IMR-90 (cell line): ENCODE measurements at regions not wholly inside any gene's neighbourhood (a gene's known extent, or its start where the extent isn't known, plus 50 kb on each side); places are given as distances from the start of the nearest gene placed in this dataset.

Source experiments
- ATAC-seq: fragments of 200-7000 bp; cut with Tn5 transposase; 2 replicates; pipeline ENCODE4 v1.9.1; 2020; ENCODE audit warnings: low read depth, mild to moderate bottlenecking, moderate library complexity
- BruUV-seq: library from RNA; stranded (reverse); fragments of 400-500 nt; replicated peaks from 2 replicates; lab custom pipeline; 2021; lab: Mats Ljungman, UMichigan
- CTCF ChIA-PET: fragments of 300-600 bp; formaldehyde crosslinking; extraction: SDS; loops from one replicate; lab custom pipeline; 2021; ENCODE audit warnings: antibody characterized with exemption; lab: Yijun Ruan, JAX
- POLR2A ChIA-PET: fragments of 300-600 bp; sonication (Branson Sonifier 250); formaldehyde crosslinking; loops from one replicate; lab custom pipeline; 2022; ENCODE audit warnings: antibody characterized with exemption; ENCODE audit not compliant: unreplicated experiment; lab: Charles Lee
- DNase-seq: peaks from one replicate; pipeline ENCODE4 v3.0.0; 2013
- H2AFZ ChIP-seq: replicated peaks from 2 replicates; pipeline ENCODE3; 2013; ENCODE audit warnings: low read length, mild to moderate bottlenecking; ENCODE audit not compliant: poor library complexity
- H2AK5ac ChIP-seq: 2 replicates; pipeline ENCODE4 v1.6.1; 2013; ENCODE audit warnings: low read depth, low read length, inconsistent platforms
- H2AK9ac ChIP-seq: replicated peaks from 2 replicates; pipeline ENCODE3; 2013; ENCODE audit warnings: mild to moderate bottlenecking, low read depth, low read length, moderate library complexity; ENCODE audit not compliant: poor library complexity
- H2BK120ac ChIP-seq: 2 replicates; pipeline ENCODE4 v1.6.1; 2013; ENCODE audit warnings: low read depth, low read length, inconsistent platforms
- H2BK15ac ChIP-seq: 3 replicates; pipeline ENCODE4 v1.6.1; 2013; ENCODE audit warnings: low read depth, low read length, inconsistent platforms
- H2BK20ac ChIP-seq: 2 replicates; pipeline ENCODE4 v1.6.1; 2013; ENCODE audit warnings: low read depth, mild to moderate bottlenecking, inconsistent platforms, low read length, moderate library complexity
- H2BK5ac ChIP-seq: 2 replicates; pipeline ENCODE4 v1.6.1; 2013; ENCODE audit warnings: mild to moderate bottlenecking, low read depth, low read length, inconsistent platforms; ENCODE audit not compliant: poor library complexity, severe bottlenecking
- H3K14ac ChIP-seq: replicated peaks from 2 replicates; pipeline ENCODE4 v1.6.1; 2013; ENCODE audit warnings: low read depth, low read length, inconsistent platforms
- H3K18ac ChIP-seq: 2 replicates; pipeline ENCODE4 v1.6.1; 2013; ENCODE audit warnings: low read depth, low read length, control low read depth
- H3K23ac ChIP-seq: 2 replicates; pipeline ENCODE4 v1.6.1; 2013; ENCODE audit warnings: low read depth, low read length, inconsistent platforms
- H3K27ac ChIP-seq: 2 replicates; pipeline ENCODE4 v1.5.1; 2013; ENCODE audit warnings: mild to moderate bottlenecking, control low read depth, low read length; ENCODE audit not compliant: insufficient read depth
- H3K27me3 ChIP-seq: 2 replicates; pipeline ENCODE4 v1.6.1; 2013; ENCODE audit warnings: low read length; ENCODE audit not compliant: control insufficient read depth, insufficient read depth
- H3K36me3 ChIP-seq: 2 replicates; pipeline ENCODE4 v1.6.1; 2013; ENCODE audit warnings: low read length, mixed read lengths; ENCODE audit not compliant: control insufficient read depth, insufficient read depth
- H3K4ac ChIP-seq: 2 replicates; pipeline ENCODE4 v1.6.1; 2013; ENCODE audit warnings: low read depth, low read length, inconsistent platforms
- H3K4me1 ChIP-seq: 2 replicates; pipeline ENCODE4 v1.6.1; 2013; ENCODE audit warnings: low read length, mixed read lengths; ENCODE audit not compliant: control insufficient read depth, insufficient read depth
- H3K4me2 ChIP-seq: 2 replicates; pipeline ENCODE4 v1.6.1; 2013; ENCODE audit warnings: low read depth, mild to moderate bottlenecking, control low read depth, low read length, moderate library complexity
- H3K4me3 ChIP-seq: 2 replicates; pipeline ENCODE4 v1.5.1; 2013; ENCODE audit warnings: low read depth, mild to moderate bottlenecking, control low read depth, low read length, moderate library complexity; ENCODE audit not compliant: insufficient read depth
- H3K56ac ChIP-seq: 2 replicates; pipeline ENCODE4 v1.6.1; 2013; ENCODE audit warnings: low read length, inconsistent platforms; ENCODE audit not compliant: insufficient read depth; ENCODE audit errors: extremely low read depth
- H3K79me1 ChIP-seq, 2 experiments: 2 replicates each; pipeline ENCODE4 v1.6.1; 2013; ENCODE audit warnings: low read length in 2 of 2, inconsistent platforms in 1 of 2, low read depth in 1 of 2
- H3K9ac ChIP-seq: 2 replicates; pipeline ENCODE4 v1.6.1; 2013; ENCODE audit warnings: low read depth, low read length, control low read depth
- H3K9me1 ChIP-seq: 2 replicates; pipeline ENCODE4 v1.6.1; 2013; ENCODE audit warnings: low read length, inconsistent platforms; ENCODE audit not compliant: insufficient read depth
- H3K9me3 ChIP-seq: 2 replicates; pipeline ENCODE4 v1.6.1; 2013; ENCODE audit warnings: low read length; ENCODE audit not compliant: control insufficient read depth, insufficient read depth
- H4K20me1 ChIP-seq: 2 replicates; pipeline ENCODE4 v1.6.1; 2013; ENCODE audit warnings: low read length, inconsistent platforms; ENCODE audit not compliant: insufficient read depth
- H4K5ac ChIP-seq: 2 replicates; pipeline ENCODE4 v1.6.1; 2013; ENCODE audit warnings: mild to moderate bottlenecking, low read depth, low read length, control low read depth
- H4K8ac ChIP-seq, 2 experiments: 2 replicates each; pipeline ENCODE4 v1.6.1; 2013; ENCODE audit warnings: low read depth in 2 of 2, low read length in 2 of 2, control low read depth in 1 of 2, inconsistent platforms in 1 of 2
- H4K91ac ChIP-seq: 2 replicates; pipeline ENCODE4 v1.6.1; 2013; ENCODE audit warnings: low read depth, low read length, inconsistent platforms; ENCODE audit not compliant: insufficient read depth
- BHLHE40 ChIP-seq: fragments of 150-350 bp; IDR thresholded peaks from 2 replicates; pipeline ENCODE4 v1.6.1; 2016; ENCODE audit warnings: mild to moderate bottlenecking, low read depth, low read length
- CEBPB ChIP-seq: IDR thresholded peaks from 2 replicates; pipeline ENCODE4 v1.6.1; 2012; ENCODE audit warnings: low read depth, low read length, improper control_type of control experiment
- CHD1 ChIP-seq: IDR thresholded peaks from 2 replicates; pipeline ENCODE4 v1.6.1; 2012; ENCODE audit warnings: low read depth, low read length, improper control_type of control experiment
- FOS ChIP-seq: fragments of 150-350 bp; IDR thresholded peaks from 2 replicates; pipeline ENCODE4 v1.6.1; 2016; ENCODE audit warnings: low read depth, low read length
- MAFK ChIP-seq: IDR thresholded peaks from 2 replicates; pipeline ENCODE4 v1.6.1; 2012; ENCODE audit warnings: low read depth, low read length, improper control_type of control experiment
- MAZ ChIP-seq: IDR thresholded peaks from 2 replicates; pipeline ENCODE4 v1.6.1; 2012; ENCODE audit warnings: low read depth, mild to moderate bottlenecking, low read length, improper control_type of control experiment, moderate library complexity, borderline replicate concordance
- MXI1 ChIP-seq: IDR thresholded peaks from 2 replicates; pipeline ENCODE4 v1.6.1; 2012; ENCODE audit warnings: low read depth, mild to moderate bottlenecking, low read length, moderate library complexity, borderline replicate concordance
- NFE2L2 ChIP-seq: fragments of 150-350 bp; IDR thresholded peaks from 2 replicates; pipeline ENCODE4 v1.6.1; 2016; ENCODE audit warnings: low read depth, mild to moderate bottlenecking, low read length
- POLR2A ChIP-seq: IDR thresholded peaks from 2 replicates; pipeline ENCODE4 v1.6.1; 2012; ENCODE audit warnings: mild to moderate bottlenecking, low read depth, low read length
- RAD21 ChIP-seq: IDR thresholded peaks from 2 replicates; pipeline ENCODE4 v1.6.1; 2012; ENCODE audit warnings: low read length, improper control_type of control experiment
- RCOR1 ChIP-seq: IDR thresholded peaks from 2 replicates; pipeline ENCODE4 v1.6.1; 2012; ENCODE audit warnings: mild to moderate bottlenecking, low read length, improper control_type of control experiment; ENCODE audit not compliant: insufficient replicate concordance
- RFX5 ChIP-seq: IDR thresholded peaks from 2 replicates; pipeline ENCODE4 v1.8.0; 2012; ENCODE audit warnings: low read depth, mild to moderate bottlenecking, low read length, moderate library complexity
- SMC3 ChIP-seq: fragments of 150-350 bp; IDR thresholded peaks from 2 replicates; pipeline ENCODE4 v1.6.1; 2016; ENCODE audit warnings: low read depth, mild to moderate bottlenecking, antibody characterized with exemption, low read length, moderate library complexity
- WGBS, 2 experiments: methylation state at CpG; one replicate each; pipeline versions ENCODE4 v1.1.5 to v1.1.7; 2013; ENCODE audit warnings: missing lambda C conversion rate in 2 of 2; ENCODE audit not compliant: insufficient read length in 1 of 2; ENCODE audit errors: extremely low coverage in 2 of 2; 5-methylcytosine and 5-hydroxymethylcytosine counted together
- dilution Hi-C: fragments of 300-500 bp; cut with HindIII; formaldehyde crosslinking; loops from one replicate; pipeline ENCODE4 v1.14.3; 2018; ENCODE audit warnings: low sequenced_read_pairs; ENCODE audit not compliant: unreplicated experiment
- in situ Hi-C: fragments of 300-500 bp; cut with MboI; formaldehyde crosslinking; loops from 3 replicates; pipeline ENCODE4 v1.14.3; 2019; ENCODE audit warnings: low sequenced_read_pairs, inconsistent platforms, mixed read lengths
- intact Hi-C: fragments of 100-400 bp; cut with micrococcal nuclease; formaldehyde crosslinking; loops from 2 replicates; pipeline ENCODE4 v1.10.0; 2022
- TF ChIP-seq, protein P1 (sequence below): fragments of 150-350 bp; IDR thresholded peaks from 2 replicates; pipeline ENCODE4 v1.6.1; 2016; ENCODE audit warnings: low read depth, mild to moderate bottlenecking, low read length, moderate library complexity, borderline replicate concordance
- TF ChIP-seq, protein P2 (sequence below): fragments of 150-350 bp; IDR thresholded peaks from 2 replicates; pipeline ENCODE4 v1.6.1; 2017; ENCODE audit warnings: mild to moderate bottlenecking, antibody characterized with exemption, low read length, low read depth
- TF ChIP-seq, protein P3 (sequence below): conservative IDR thresholded peaks from 2 replicates; pipeline ENCODE4 v1.5.1; 2012; ENCODE audit warnings: mild to moderate bottlenecking, low read depth, low read length, improper control_type of control experiment

DNA sequence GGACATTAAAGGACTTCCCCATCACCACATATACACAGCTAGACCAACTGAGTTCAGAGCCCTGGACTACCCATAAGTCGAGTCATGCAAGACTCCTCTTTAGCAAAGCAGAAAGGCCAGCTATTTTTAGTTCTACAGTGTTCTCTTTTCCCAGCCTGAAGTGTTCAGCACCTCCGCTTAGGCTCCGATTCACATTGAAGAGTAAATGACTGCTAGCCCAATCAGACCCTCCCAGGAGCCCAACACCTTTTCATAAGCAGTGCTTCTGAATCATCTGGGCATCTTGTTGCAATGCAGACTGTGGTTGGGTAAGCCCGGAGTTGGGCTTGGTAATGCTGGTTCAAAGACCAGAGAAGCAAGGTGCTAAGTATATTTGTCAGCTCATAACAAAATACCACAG, 73.6 kb upstream of the KCNK12 start:
- DNase-seq (no peak), ATAC-seq (no peak)
- H2AK9ac ChIP-seq, result no peak overlapping the region
- no peak overlapping the region for H3K18ac ChIP-seq
- no peaks in the 10 kb centered on the region for H3K9me1 ChIP-seq
- H3K9ac ChIP-seq, result no peak overlapping the region
- no peak overlapping the region for H3K56ac ChIP-seq
- no peak overlapping the region for H2BK15ac ChIP-seq
- H2BK20ac ChIP-seq, result no peak overlapping the region
- TF ChIP-seq CEBPB (no peak), BHLHE40 (no peak), RCOR1 (no peak), MAFK (no peak), RAD21 (no peak), RFX5 (no peak), FOS (no peak), NFE2L2 (no peak), SMC3 (no peak), MXI1 (no peak), POLR2A (no peak), CHD1 (no peak), MAZ (no peak)
- TF ChIP-seq, protein P1, sequence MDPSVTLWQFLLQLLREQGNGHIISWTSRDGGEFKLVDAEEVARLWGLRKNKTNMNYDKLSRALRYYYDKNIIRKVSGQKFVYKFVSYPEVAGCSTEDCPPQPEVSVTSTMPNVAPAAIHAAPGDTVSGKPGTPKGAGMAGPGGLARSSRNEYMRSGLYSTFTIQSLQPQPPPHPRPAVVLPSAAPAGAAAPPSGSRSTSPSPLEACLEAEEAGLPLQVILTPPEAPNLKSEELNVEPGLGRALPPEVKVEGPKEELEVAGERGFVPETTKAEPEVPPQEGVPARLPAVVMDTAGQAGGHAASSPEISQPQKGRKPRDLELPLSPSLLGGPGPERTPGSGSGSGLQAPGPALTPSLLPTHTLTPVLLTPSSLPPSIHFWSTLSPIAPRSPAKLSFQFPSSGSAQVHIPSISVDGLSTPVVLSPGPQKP, result no peak
- TF ChIP-seq, protein P2, sequence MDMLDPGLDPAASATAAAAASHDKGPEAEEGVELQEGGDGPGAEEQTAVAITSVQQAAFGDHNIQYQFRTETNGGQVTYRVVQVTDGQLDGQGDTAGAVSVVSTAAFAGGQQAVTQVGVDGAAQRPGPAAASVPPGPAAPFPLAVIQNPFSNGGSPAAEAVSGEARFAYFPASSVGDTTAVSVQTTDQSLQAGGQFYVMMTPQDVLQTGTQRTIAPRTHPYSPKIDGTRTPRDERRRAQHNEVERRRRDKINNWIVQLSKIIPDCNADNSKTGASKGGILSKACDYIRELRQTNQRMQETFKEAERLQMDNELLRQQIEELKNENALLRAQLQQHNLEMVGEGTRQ, result no peak
- TF ChIP-seq, protein P3, sequence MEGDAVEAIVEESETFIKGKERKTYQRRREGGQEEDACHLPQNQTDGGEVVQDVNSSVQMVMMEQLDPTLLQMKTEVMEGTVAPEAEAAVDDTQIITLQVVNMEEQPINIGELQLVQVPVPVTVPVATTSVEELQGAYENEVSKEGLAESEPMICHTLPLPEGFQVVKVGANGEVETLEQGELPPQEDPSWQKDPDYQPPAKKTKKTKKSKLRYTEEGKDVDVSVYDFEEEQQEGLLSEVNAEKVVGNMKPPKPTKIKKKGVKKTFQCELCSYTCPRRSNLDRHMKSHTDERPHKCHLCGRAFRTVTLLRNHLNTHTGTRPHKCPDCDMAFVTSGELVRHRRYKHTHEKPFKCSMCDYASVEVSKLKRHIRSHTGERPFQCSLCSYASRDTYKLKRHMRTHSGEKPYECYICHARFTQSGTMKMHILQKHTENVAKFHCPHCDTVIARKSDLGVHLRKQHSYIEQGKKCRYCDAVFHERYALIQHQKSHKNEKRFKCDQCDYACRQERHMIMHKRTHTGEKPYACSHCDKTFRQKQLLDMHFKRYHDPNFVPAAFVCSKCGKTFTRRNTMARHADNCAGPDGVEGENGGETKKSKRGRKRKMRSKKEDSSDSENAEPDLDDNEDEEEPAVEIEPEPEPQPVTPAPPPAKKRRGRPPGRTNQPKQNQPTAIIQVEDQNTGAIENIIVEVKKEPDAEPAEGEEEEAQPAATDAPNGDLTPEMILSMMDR, result no peak
- H3K9me3 ChIP-seq, result no peaks in the 10 kb centered on the region
- H2AK5ac ChIP-seq, result no peak overlapping the region
- no peak overlapping the region for H2AFZ ChIP-seq
- no peaks in the 10 kb centered on the region for H3K36me3 ChIP-seq
- intact Hi-C loops, result no loop called here
- no peaks in the 10 kb centered on the region for H4K20me1 ChIP-seq
- ChIA-PET CTCF (no interaction called here), POLR2A (no interaction called here)
- dilution Hi-C loops, result no loop called here
- H4K5ac ChIP-seq, result no peak overlapping the region
- H2BK5ac ChIP-seq, result no peak overlapping the region
- H3K27me3 ChIP-seq, result peaks cover 6% of the 10 kb centered on the region
- H2BK120ac ChIP-seq, result no peak overlapping the region
- no peak overlapping the region for H4K8ac ChIP-seq
- H3K4me3 ChIP-seq, result no peak overlapping the region
- no peaks in the 10 kb centered on the region for H3K4me1 ChIP-seq
- no CpG with 5 or more reads among the region's 4 CpGs for WGBS, 2 experiments
- no peak overlapping the region for H4K91ac ChIP-seq
- no peak overlapping the region for H3K4me2 ChIP-seq
- H3K23ac ChIP-seq, result no peak overlapping the region
- H3K79me1 ChIP-seq, result no peaks in the 10 kb centered on the region
- in situ Hi-C loops, result no loop called here
- H3K27ac ChIP-seq, result no peak overlapping the region
- H3K14ac ChIP-seq, result no peak overlapping the region
- BruUV-seq, result no TSS peak
- no peak overlapping the region for H3K4ac ChIP-seq
